GM21619 (cell line): ENCODE measurements at regions not wholly inside any gene's neighbourhood (a gene's known extent, or its start where the extent isn't known, plus 50 kb on each side); places are given as distances from the start of the nearest gene placed in this dataset.

Experiments used
- ATAC-seq: cut with Tn5 transposase; IDR thresholded peaks from one replicate; pipeline ENCODE4 v1.9.1; 2021; ENCODE audit not compliant: unreplicated experiment

DNA sequence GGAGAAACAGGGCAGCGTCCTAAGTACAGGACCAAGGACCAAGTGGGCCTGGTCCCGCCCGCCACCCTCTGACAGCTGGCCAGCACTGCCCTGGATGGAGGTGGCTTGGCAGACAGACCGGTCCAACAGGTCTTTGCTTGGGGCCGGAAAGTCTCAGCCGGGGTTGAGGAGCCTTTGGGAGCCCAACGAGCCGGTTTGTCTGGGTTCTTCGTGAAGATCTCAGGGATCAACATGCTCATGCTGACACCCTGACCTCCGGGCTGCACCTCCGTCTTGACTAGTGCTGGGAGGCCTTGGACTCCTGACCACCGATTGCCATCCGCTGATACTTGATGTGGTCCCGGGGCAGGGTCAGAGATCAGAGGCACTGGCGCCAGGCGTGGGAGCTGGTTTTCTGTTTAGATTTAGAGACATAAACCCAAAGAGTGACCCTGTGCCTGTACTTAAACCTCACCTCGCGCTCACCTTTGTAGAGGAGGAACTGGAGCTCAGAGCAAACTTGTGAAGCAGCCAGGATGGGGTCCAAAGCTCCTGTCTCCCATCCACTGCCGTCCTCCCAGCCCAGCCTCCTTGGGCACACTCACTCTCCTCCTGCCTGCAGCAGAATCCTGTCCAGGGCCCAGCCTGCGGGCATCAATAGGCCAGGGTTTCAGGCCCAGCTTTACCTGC is 92.1 kb upstream of the GSE1 start:
- ATAC-seq: no peak

DNA sequence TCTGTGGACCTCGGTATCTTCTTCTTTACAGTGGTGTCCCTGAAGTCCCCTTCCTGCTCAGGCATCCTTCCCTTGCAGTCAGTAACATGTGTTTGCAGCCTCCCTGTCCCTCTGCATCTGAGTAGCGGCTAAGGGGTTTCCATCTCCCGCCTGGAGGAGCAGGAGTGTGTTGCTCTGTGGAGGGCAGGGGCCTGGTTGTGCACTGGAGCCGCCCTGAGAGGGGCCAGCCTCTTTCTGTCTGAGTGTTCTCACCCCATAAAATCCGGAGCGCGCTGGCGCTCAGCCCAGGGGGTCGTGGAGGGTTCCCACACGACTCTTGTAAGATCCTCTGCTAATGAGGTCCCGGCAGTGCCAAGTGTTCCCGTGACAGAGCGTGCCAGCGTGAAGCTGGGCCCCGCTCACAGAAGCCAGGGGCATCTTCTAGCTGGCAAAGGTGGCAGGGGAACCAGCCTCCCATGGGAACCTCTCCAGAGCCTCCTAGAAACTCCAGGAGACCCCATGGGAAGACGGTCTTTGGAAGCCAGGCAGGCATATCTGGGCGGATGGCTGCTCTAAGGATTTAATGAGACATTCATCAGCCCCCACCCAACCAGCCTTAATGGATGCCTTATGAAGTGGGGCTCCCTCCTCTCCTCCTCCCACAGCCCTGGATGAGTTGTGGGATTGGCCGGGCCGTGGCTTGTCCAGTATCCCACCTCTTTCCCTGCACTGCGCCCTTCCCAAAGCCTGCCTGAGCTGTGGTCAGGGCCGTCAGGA is 91.4 kb upstream of the GSE1 start:
- ATAC-seq: no peak

DNA sequence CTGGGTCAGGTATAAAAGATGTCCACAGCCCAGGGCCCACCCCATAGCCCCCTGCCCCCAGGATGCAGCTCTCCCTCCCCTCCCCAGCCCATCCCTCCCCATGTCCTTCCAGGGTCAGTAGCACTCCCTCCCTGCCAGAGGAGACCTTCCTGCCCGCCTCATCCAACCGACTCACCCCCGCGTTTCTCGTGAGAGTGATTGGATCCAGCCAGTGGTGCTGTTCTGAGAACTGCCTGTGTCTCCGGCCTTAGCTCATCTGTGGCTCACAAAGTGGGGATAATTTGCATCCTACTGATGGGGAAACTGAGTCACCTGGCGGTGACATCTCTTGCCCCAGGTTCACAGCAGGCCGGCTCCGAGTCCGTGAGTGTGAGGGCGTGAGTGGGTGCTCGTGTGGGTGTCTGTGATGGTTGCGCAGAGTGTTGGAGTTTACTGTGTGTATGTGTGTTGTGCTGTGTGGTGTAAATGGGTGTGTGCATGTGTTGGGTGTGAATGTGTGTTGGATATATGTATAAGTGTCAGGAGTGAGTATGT is 90.7 kb upstream of the GSE1 start:
- ATAC-seq: no peak

DNA sequence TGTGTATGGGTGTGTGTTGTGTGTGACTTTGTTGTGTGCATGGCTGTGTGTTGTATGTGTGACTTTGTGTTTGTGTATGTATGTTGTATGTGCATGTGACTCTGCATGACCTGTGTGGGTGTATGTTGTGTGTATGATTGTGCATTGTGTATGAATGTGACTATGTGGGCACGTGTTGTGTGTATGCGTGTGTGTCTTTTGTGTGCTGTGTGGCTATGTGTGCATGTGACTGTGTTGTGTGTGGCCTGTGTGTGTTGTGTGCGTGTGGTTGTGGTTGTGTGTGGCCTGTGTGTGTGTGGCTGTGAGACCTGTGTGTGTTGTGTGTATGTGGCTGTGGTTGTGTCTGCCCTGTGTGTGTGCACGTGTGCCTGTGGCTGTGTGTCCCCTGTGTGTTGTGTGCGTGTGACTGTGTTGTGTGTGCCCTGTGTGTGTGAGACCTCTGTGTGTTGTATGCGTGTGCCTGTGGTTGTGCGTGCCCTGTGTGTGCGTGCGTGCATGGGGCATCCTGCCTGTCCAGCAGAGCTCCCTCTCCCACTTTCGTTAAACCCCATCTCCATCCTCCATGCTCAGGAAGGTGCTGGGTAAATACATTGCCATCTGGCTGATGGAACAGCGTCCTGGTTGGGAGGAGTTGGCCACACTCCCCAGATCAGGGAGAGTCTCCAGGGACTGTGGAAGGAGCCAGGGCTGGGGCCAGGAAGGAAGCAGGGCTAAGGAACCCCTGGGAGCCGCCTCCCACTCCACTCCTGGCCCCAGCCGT is 90.1 kb upstream of the GSE1 start:
- no peak for ATAC-seq

DNA sequence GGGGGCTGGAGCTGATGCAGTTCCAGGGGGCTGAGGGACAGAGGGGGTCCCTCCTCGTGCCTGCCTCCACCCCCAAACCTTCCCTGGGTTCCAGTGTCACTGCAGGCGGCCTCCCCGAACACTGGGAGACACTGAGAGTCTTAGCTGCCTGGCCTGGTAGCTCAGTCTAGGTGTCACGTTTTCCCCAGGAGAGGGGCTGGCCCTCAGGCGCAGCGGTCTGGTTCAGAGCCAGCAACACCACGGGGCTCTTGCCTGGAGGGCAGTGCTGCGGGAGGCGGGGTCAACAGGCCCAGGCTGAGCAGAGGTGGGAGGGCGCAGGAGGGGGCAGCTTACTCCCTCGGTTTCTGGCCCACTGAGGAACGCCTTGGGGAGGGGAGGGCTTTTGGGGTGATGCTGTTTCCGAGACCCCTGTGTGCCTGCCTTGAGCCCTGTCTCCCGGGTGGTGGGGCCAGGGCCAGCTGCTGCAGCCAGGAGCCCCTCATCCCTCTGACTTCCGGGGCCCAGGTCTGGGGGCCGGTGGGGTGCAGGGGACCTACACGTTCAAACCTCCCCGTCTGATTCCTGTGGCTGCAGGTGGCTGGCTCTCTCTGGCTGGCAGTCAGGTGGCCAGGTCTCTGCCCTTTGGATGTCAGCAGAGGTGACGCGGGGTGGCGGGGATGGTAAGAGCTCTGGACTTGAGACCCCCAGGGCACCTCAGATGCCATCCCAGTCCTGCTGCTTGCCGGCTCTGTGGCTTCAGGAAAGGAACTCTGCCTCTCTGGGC is 89.3 kb upstream of the GSE1 start:
- ATAC-seq: no peak

DNA sequence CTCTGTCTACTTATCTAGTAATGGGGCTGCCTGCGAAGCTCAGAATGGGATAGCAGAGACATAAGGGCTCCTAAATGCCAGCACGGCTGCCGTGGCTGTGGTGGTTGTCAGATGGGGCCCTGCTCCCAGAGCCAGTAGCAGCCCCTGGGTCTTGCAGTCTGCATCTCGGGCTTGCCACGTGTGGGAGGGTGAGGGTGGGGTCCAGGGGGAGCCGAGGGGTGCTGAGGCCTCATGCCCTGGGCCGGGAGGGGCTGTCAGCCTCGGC is 88.8 kb upstream of the GSE1 start:
- no peak for ATAC-seq

DNA sequence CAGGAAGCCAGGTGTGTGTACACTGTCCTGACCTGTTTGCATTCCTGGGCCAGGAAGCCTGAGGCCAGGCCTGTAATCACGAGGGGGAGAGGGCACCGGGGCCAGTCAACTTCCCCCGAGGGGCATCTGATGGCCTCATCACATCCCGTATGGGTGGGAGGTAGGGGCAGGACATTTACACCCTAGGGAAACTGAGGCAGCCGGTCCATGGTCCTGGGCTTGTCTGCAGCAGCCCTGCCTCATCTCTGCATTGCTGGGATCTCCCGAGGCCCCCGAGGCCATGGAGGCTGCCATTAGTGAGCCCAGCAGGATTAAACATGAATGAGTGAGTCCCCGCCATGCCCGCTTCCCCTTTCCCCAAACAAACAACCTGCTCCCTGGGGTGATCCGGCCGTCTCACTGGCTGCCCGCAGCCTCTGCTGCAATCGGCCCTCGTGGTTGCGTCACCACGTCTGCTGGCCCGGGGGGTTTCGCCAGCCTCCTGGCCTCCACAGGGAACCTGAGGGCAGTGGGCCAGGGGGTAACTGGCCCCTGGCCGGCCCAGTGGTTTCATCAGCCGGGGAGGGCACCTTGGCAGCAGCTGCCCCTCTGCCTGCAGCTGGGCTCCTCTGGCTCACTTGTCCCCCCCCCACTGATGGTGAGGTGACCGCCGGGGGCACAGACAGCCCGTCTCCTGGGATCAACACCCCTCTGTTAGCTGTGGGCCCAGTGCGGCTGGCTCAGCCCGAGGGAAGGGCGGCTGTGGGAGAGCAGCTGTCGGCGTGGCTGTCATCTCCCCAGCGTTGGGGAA is 88.3 kb upstream of the GSE1 start:
- no peak for ATAC-seq

DNA sequence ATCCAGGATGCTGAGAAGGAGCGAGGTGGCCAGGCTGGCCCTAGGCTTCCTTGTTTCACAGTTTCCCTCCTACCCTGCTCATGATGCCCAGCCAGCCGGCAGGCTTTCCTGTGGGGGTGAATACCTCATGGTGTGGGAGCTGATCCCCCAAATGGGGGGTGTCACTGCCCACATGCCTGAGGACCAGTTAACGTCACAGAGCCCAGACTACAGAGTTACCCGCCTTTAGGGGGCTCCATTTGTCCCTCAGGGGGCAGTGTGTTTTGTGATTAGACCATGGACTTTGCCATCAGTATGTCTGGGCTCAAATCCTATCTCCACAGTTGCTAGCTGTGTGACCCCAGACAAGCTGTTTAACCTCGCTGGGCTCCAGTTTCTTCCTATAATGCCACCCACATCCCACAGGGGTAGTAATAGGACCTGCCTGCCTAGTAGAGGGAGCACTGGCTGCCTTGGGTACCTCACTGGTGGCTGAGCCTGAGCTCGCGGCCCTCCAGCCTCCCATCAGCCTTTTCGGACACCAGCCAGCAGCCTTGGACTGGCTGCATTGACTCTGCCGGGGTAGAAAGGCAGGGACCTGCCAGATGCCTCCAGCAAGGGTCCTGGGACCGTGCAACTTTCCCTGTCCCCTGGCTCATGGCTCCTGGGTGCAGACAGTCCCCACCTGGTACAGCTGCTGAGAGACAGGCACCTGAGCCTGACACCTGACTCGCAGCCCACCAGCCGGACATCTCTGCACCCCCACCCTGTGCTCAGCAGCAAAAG is 87.5 kb upstream of the GSE1 start:
- ATAC-seq: no peak

DNA sequence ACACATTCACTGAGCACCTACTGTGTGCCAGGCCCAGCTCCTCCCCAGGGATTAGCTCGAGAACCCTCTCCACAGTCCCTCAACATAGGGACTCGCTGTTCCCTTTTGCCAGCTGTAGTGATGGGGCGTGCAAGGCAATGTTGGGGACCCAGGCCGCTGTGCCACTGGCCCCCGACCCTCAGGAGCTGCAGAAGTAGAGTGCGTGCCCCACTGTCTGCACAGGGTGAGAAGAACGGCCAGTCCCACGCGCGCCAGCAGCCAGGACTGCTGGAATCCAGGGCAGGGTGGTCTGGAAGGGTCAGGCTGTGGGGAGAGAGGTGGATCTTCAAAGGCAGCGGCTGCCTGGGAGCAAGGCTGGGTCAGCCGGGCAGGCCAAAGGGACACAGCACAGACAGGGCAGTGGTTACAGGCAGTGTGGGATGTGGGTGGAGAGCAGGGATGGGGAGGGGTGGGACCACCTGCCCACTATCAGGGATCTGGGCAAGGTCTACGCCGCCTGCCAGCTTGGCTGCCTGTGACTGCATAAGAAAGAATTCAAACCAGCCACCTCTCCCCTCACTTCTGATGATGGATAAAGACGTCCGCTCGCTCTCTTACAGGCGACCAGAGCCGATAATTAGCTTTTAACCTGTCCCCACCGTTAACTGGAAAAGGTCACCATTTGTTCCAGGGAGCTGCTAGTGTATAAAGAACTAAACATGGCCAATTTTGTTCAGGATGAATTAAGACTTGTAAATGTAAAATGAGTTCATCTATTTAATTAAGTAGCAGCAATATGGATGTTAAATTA is 86.7 kb upstream of the GSE1 start:
- no peak for ATAC-seq

DNA sequence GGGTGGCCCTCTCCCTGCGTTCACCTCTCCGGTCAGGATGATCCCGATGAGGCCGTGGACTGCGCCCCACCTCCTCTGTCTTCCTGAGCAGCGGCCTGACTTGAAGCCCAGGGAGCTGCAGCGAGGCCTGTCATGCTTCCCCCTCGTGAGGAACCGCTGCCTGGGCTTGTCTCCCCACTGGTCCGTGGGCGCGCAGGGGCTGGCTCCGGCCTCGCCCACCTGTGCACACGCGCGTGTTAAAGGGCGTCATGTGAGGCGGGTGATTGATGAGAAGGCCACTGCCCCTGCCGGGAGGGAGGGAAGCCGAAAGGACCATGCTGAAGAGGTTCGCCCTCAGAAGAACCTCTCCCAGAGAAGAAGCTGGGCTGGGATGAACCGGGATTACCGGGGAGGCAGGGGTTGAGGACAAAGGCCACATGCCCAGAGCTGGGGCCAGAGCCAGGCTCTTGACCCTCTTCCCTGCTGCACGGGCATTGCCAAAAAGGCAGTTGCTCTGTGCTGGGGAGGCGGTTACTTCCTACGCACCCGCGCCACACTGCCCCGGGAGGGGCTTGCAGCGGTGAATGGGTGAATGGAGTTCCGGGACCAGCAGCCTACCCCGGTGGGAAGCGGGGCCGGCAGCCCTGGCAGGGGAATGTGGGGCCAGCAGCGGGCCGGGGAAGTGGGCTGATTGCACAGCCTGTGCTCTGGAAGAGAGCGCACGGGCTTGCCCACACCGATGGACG is 85.9 kb upstream of the GSE1 start:
- no peak for ATAC-seq

DNA sequence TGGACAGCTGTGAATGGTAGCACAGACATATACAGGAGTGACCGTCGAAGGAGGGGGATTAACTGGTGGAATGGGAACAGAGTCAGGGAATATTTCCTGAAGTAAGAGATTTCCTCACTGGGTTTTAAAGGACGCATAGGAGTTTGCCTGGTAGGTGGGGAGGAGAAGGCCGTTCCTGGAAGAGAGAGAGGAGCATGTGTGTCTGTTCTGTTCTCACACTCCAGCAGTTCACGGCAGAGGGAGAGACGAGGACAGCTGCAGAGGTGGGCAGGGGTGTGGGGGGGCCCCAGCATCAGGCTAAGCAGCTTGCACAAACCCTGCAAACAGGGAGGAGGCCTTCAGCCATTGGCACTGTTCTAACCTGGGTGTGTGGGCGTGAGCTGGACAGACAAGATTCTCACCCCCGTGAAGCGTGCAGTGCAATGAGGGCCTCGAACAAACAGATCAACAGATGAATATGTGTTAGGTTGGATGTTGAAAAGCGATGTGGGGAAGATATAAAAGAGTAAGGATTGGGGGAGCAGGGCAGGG is 85.3 kb upstream of the GSE1 start:
- no peak for ATAC-seq

DNA sequence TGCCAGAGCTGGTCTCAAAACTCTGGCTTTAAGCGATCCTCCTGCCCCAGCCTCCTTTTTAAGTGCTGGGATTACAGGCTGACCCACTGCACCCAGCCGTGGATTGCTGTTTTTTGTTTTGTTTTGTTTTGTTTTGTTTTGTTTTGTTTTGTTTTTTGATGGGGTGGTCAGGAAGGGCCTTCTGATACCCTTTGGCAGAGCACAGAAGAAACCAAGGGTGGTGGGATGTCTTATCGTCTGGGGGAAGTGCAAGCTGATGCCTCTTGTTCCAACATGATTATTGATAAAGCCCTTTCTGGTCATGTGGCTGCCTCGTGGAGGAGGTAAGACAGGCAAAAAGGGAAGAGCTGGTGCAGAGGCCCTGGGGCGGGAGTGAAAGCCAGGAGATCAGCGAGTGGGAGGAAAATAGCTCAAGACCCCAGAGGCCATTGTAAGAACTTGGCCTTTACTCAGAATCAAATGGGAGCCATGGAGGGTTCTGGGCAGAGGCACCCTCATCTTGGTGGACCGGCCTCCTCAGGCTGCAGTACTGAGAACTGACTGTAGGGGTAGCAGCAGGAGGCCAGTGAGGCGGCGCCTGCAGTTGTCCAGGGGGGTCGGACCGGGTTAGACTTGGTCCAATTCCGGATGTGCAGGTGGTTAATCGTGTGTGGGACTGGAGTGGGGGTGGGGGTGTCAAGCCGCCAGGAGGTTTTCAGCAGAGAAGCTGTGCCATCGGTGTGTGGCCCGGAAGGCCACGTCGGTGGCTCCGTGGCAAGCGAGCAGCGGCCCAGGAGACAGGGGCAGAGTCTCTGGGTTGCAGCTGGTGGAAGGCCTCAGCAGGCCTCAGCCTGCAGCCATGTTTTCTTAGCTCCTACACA is 84.4 kb upstream of the GSE1 start:
- no peak for ATAC-seq

DNA sequence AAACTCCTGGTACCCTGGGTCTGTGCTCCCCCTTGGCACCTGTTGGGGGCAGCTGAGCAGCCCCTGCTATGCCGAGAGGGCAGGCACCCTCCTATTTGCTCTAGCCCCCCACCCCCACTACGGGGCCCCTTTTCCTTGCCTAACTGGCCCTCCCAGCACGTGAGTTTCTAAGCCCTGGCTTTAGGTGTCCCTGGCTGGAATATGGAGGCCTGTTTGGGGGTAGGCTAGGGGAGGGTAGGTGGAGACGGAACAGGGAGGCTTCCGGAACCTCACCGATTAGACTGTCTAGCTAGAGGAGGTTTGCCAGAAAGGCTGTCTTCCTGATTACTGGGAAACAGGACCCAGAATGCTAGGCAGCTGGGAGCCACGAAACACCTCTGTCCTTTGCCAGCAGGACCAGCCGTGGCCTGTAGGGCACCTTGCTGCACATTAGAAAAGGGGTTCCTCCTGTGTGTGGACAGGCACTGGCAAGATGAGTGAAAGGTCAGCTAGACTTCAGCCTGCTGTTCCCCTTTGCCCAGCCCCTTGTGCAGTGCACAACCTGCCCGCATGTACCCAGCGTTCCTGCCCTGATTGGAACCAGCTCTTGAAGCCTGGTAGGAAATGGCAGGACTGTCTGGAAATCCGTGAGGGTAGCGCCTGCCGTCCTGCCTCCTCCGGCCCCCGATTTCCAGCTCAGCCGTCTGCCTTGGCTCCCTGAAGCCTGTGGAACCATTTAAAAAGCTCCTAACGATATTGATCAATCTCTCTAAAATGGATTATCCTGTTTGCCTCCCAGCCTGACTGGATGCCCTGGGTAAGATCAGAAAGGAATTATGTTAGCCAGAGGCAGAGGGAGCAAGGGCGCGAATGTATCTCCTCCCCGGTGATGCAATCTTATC is 83.4 kb upstream of the GSE1 start:
- no peak for ATAC-seq

DNA sequence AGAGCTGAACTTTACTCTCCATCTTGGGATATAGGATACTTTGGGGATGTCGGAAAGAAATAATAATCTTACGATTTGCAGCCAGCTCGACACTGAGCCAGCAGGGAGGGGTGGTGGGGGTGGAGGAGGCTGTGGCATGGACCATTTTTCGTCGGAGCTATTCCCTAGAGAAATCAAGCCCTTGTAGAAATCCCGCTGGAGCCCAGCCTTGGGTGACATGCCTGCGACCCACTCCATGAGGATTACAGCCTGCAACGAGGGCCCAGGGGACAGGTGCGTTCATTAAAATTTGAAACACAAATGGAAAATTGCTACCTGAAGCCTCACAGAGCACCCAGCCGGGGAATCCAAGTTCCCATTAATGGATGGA is 82.8 kb upstream of the GSE1 start:
- no peak for ATAC-seq

DNA sequence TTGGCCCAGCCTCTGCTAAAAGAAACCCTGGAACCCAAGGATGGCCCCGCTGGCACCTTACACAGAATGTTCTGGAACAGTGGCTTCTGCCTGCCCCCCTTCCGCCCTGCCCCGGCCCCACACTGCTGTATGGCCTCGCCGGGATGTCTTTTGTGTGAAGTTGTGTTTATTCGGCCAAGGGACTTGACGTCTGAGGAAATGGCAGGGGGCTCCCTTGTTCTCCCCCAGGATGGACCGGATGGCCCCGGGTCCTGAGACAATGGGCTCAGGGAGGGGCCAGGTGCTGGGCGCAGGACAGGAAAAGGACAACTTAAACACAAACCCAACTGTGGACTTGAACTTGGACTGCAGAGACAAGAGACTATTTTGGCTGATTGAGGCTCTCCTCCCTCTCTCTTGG is 81.6 kb upstream of the GSE1 start:
- ATAC-seq: no peak

DNA sequence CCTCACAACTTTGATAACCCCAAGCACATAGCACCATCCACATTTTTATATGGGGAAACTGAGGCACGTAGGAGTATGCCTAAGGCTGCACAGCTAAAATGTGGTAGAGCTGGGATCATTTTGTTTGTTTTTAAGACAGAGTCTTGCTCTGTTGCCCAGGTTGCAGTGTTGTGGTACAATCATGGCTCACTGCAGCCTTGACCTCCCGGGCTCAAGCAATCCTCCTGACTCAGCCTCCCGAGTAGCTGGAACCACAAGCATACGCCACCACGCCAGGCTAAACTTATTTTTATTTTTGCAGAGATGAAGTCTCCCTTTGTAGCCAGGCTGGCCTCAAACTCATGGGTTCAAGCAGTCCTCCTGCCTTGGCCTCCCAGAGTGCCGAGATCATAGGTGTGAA is 81.0 kb upstream of the GSE1 start:
- ATAC-seq: no peak
